ENCODE measurements at regions not wholly inside any gene's neighbourhood (a gene's known extent, or its start where the extent isn't known, plus 50 kb on each side); places are given as distances from the start of the nearest gene placed in this dataset.
A peak's percentile ranks its signal among the peaks of the same experiment; 100 is the strongest.

DNA sequence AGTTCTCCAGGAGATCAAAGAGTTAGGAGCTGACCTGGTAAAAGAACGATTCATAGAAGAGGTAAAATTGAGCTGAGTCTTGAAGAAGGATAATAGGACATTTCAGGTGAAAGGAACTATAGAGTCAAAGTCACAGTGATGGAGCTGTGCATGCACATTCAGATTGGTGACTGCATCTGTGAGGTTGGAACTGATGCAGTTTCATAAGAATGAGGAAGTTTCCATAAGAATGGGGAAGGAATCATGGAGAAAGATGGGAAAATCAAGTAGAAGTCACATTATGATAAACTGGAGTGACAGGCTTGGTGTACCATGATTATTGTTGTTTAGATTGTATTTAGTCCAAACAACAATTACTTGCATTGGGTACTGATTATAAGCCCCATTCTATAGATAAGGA, 232.2 kb downstream of the FAM76B start:
- TF ChIP-seq, protein P1, sequence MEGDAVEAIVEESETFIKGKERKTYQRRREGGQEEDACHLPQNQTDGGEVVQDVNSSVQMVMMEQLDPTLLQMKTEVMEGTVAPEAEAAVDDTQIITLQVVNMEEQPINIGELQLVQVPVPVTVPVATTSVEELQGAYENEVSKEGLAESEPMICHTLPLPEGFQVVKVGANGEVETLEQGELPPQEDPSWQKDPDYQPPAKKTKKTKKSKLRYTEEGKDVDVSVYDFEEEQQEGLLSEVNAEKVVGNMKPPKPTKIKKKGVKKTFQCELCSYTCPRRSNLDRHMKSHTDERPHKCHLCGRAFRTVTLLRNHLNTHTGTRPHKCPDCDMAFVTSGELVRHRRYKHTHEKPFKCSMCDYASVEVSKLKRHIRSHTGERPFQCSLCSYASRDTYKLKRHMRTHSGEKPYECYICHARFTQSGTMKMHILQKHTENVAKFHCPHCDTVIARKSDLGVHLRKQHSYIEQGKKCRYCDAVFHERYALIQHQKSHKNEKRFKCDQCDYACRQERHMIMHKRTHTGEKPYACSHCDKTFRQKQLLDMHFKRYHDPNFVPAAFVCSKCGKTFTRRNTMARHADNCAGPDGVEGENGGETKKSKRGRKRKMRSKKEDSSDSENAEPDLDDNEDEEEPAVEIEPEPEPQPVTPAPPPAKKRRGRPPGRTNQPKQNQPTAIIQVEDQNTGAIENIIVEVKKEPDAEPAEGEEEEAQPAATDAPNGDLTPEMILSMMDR (IDR thresholded peaks at IDR 0.05) = no peak
- no peak for TF ChIP-seq POLR2A (IDR thresholded peaks at IDR 0.05)
- intact Hi-C loops (cut with DNase I) = no loop called here
- Histone ChIP-seq H3K27ac (no peak overlapping the region), H3K4me1 (peaks cover 5 to 19% (median 11%) of the 10 kb centered on the region in 3 donors), H3K4me3 (no peak overlapping the region), H3K36me3 (no peaks in the 10 kb centered on the region), H3K27me3 (no peaks in the 10 kb centered on the region), H3K9me3 (no peaks in the 10 kb centered on the region)
- 56 to 64% methylated on average over 1 of the region's 1 CpG for WGBS, 2 donors
- no peak for DNase-seq

DNA sequence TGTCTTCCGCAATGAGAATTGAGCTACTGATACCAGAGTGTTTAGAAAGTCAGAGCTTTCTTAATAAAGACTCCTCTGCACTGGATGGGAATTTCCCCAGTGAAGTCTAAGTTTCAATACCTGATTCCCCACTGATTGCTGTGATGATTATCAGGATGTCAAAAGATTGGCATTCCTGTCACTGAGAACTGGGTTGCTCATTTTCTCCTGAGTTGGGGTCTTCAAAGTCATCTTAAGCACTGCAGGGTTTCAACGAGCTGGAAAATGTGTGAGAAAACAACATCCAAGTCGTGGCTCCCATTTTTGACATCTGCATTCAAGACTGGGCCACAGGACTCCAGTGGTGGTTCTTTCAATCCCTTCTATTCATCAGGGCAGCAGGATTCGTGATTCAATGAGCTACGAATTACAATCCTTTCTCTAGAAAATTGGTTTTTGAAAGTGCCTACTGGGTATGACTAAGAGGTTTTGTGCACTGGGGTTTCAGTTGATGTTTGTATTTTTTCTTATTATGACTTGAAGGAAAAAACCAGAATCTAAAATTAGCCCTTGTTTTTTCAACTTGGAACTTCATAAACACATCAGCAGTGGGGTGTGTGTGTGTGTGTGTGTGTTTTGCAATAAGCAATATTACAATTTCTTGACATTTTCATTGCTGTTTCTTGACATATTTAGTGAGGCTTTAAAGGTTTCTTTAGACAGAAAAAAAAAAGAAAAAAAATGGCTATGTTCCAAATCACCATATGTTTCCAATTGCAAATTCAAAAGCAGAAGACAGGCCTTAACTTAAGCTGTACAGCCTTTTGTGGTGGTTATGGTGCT, 233.0 kb downstream of the FAM76B start:
- H3K4me3 ChIP-seq = no peak overlapping the region
- intact Hi-C loops (cut with DNase I) = no loop called here
- no peaks in the 10 kb centered on the region for H3K27me3 ChIP-seq
- no peak for DNase-seq
- H3K9me3 ChIP-seq = no peaks in the 10 kb centered on the region
- H3K4me1 ChIP-seq = peaks cover 5 to 19% (median 11%) of the 10 kb centered on the region in 3 donors
- peak overlapping the region in 1 of 4 donors; percentile 11 for H3K27ac ChIP-seq
- no peaks in the 10 kb centered on the region for H3K36me3 ChIP-seq
- WGBS, 2 donors = 54 to 76% methylated on average over 5 of the region's 5 CpGs
- no peak for TF ChIP-seq POLR2A (IDR thresholded peaks at IDR 0.05)
- TF ChIP-seq, protein P1 (IDR thresholded peaks at IDR 0.05) = no peak

DNA sequence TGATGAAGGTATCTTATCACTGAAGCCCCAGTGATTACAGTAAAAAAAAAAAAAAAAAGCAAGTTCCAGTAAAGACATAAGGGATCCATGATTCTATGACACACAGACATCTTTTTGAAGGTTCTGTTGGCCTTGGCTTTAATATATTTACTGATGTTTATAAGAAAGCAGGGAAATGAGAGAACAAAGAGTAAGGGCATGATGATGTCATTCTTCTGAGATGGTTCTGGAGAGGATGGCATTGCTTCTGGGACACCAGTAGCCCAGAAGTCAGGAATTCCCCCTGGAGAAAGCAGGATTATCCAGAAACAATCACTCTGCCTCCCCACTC, 233.6 kb downstream of the FAM76B start:
- intact Hi-C loops (cut with DNase I) = no loop called here
- Histone ChIP-seq H3K4me3 (no peak overlapping the region), H3K36me3 (no peaks in the 10 kb centered on the region)

DNA sequence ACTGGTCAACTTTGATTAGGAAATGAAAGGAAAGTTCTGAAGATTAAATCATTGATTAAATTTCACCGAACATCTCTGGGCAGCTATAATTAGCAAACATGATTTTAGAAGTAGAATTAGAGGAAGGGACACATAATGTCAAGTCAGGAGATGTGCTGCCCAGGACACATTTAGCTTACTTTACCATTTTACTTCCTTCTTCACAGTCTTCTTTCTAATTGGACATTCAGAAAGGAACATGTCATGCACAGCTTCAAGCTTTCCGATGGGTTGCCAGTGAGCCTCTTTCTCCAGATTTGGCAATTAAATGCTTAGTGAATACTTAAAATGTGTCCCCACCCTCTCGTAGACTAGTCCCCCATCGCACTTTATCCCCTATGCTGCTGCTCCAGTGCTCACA, 234.7 kb downstream of the FAM76B start:
- H3K9me3 ChIP-seq = no peaks in the 10 kb centered on the region
- H3K4me1 ChIP-seq = peaks cover under 1 to 11% (median 7%) of the 10 kb centered on the region in 3 donors
- H3K36me3 ChIP-seq = no peaks in the 10 kb centered on the region
- intact Hi-C loops (cut with DNase I) = no loop called here
- no peaks in the 10 kb centered on the region for H3K27me3 ChIP-seq
- WGBS, 2 donors = 86 to 92% methylated on average over 4 of the region's 4 CpGs
- H3K27ac ChIP-seq = no peak overlapping the region
- no peak for TF ChIP-seq POLR2A (IDR thresholded peaks at IDR 0.05)
- TF ChIP-seq, protein P1 (IDR thresholded peaks at IDR 0.05) = no peak
- no peak for DNase-seq
- no peak overlapping the region for H3K4me3 ChIP-seq

More for the DNA sequence above, 233.6 kb downstream of the FAM76B start:
- Histone ChIP-seq H3K4me1 (peaks cover 5 to 19% (median 11%) of the 10 kb centered on the region in 3 donors), H3K9me3 (no peaks in the 10 kb centered on the region), H3K27me3 (no peaks in the 10 kb centered on the region), H3K27ac (peak overlapping the region in 1 of 4 donors; percentile 11)
- no peak for DNase-seq
- TF ChIP-seq, protein P1 (IDR thresholded peaks at IDR 0.05) = no peak
- no peak for TF ChIP-seq POLR2A (IDR thresholded peaks at IDR 0.05)

DNA sequence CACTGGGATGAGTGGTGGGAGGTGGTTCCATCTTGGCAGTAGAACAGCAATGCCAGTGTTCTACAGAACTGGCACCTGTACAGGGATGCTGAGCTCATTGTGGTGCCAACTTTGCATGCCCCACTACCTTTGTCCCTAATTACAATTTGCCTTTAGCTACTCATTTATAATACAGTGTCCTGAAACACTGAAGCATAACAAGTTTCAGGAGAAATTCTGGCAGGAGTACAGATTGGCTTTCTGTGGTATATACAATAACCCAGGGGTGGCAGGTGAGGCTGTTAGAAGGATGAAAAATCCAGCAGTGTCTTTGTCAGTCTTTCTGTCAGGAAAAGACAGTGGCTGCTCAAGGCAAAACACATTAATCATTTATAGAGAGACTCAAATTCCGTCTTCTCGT, 240.3 kb downstream of the FAM76B start:
- no peak for DNase-seq
- Histone ChIP-seq H3K27ac (no peak overlapping the region), H3K4me3 (no peak overlapping the region), H3K36me3 (no peaks in the 10 kb centered on the region), H3K4me1 (peaks cover 0 to 11% (median 0%) of the 10 kb centered on the region in 3 donors), H3K27me3 (no peaks in the 10 kb centered on the region), H3K9me3 (no peaks in the 10 kb centered on the region)
- WGBS, 2 donors = 58 to 72% methylated on average over 2 of the region's 2 CpGs
- TF ChIP-seq, protein P1 (IDR thresholded peaks at IDR 0.05) = no peak
- intact Hi-C loops (cut with DNase I) = no loop called here

Measured in esophagus squamous epithelium (tissue), 5 donors.